ENCODE measurements at regions not wholly inside any gene's neighbourhood (a gene's known extent, or its start where the extent isn't known, plus 50 kb on each side); places are given as distances from the start of the nearest gene placed in this dataset.
"Not testable (repeated sequence)": the region's sequence is repeated elsewhere in the genome, so short reads cannot be mapped to it uniquely, and the experiment has no call there.

DNA sequence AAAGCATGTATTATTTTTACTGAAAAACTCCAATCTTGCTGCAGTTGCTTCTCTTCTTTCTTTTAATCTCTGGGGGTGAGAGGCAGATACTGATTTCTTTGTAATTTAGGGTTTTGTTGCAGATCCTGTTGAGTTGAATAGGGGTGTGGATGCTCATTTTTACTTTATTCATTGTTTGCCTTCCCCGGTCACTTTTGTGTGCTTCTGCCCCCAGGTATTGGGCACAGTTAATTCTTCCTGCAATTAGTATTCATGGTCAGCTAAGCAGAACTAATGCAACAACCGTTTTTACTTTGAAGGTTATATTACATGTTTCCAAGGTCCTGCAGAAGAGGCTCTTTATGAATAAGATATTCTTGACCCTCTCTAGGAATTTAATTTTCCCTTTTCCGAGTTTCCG lies 96.4 kb downstream of the BUB3 start:
- DNase-seq: no peak
- TF ChIP-seq, protein P1, sequence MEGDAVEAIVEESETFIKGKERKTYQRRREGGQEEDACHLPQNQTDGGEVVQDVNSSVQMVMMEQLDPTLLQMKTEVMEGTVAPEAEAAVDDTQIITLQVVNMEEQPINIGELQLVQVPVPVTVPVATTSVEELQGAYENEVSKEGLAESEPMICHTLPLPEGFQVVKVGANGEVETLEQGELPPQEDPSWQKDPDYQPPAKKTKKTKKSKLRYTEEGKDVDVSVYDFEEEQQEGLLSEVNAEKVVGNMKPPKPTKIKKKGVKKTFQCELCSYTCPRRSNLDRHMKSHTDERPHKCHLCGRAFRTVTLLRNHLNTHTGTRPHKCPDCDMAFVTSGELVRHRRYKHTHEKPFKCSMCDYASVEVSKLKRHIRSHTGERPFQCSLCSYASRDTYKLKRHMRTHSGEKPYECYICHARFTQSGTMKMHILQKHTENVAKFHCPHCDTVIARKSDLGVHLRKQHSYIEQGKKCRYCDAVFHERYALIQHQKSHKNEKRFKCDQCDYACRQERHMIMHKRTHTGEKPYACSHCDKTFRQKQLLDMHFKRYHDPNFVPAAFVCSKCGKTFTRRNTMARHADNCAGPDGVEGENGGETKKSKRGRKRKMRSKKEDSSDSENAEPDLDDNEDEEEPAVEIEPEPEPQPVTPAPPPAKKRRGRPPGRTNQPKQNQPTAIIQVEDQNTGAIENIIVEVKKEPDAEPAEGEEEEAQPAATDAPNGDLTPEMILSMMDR (IDR thresholded peaks at IDR 0.05): no peak
- intact Hi-C loops (cut with DNase I, micrococcal nuclease): no loop called here

DNA sequence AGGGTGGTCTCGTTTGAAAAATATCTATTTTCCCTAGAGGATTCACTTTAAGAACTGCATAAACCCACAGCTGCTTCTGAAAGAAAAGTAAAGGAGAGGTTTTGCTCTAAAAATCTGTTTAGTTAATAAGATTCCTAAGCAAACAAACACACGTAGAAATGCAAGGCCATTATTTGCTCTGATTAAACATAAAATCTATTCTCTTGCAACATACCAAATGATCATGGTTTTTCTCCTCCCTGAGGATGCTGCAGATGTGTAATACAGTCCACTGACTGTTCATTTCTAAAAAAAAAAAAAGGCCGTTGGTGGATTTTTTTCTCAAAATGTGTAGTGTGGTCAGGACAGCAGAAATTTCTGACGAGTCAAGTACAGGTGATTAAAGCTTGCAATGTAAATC lies 98.6 kb downstream of the BUB3 start:
- H3K36me3 ChIP-seq (ENCODE audit: low read depth): no peaks in the 10 kb centered on the region
- no peak for ATAC-seq
- intact Hi-C loops (cut with DNase I, micrococcal nuclease): no loop called here
- TF ChIP-seq, protein P1 (IDR thresholded peaks at IDR 0.05): no peak
- no peaks in the 10 kb centered on the region for H3K4me1 ChIP-seq (ENCODE audit: low read depth)
- DNase-seq: no peak
- H3K4me3 ChIP-seq: no peak overlapping the region
- no peaks in the 10 kb centered on the region for H3K9me3 ChIP-seq

More for the DNA sequence above, 96.4 kb downstream of the BUB3 start:
- Histone ChIP-seq H3K9me3 (no peaks in the 10 kb centered on the region), H3K4me1 (ENCODE audit: low read depth) (no peaks in the 10 kb centered on the region), H3K36me3 (ENCODE audit: low read depth) (no peaks in the 10 kb centered on the region), H3K4me3 (no peak overlapping the region)
- no peak for ATAC-seq

DNA sequence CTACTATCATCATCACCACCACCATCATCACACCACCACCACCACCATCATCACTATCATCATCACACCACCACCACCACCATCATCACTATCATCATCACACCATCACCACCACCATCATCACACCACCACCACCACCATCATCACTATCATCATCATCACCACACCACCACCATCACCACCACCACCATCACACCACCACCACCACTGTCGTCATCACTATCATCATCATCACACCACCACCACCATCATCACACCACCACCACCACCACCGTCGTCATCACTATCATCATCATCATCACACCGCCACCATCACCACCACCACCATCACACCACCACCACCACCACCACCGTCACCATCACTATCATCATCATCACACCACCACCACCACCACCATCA lies 100.1 kb downstream of the BUB3 start:
- H3K9me3 ChIP-seq; intact Hi-C loops (cut with DNase I, micrococcal nuclease): not testable (repeated sequence)

DNA sequence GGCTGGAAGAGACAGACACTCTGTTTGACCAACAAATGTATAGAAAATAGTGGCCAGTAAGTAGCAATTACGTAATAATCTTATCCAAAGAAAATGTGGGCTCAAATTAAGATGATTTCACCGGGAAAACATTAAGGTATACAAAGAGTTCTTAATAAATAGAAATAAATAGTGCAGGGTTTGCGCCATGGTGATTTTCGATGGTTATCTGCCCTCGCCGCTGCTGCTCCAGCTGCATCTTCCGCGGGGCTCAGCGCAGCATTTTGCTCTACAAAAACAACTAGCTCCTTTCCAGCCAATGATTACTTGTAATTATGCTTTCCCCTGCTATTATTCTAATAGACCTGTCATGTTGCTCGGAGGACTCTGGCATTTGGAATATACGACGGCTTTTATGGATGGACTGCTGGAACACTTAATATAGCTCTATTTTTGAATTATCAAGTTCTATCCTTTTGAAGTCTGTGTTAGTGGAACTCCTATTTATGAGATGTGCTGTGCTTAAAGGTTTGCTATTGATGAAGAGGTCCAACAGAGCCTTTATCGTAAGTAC lies 103.8 kb downstream of the BUB3 start:
- ATAC-seq (no peak), DNase-seq (no peak)
- Histone ChIP-seq H3K4me3 (no peak overlapping the region), H3K9me3 (no peaks in the 10 kb centered on the region), H3K4me1 (ENCODE audit: low read depth) (no peaks in the 10 kb centered on the region), H3K36me3 (ENCODE audit: low read depth) (no peaks in the 10 kb centered on the region)
- intact Hi-C loops (cut with DNase I, micrococcal nuclease): no loop called here
- TF ChIP-seq, protein P1 (IDR thresholded peaks at IDR 0.05): no peak

More for the DNA sequence above, 100.1 kb downstream of the BUB3 start:
- not testable (repeated sequence) for DNase-seq; ATAC-seq; H3K4me3 ChIP-seq; H3K4me1 ChIP-seq (ENCODE audit: low read depth); H3K36me3 ChIP-seq (ENCODE audit: low read depth)

DNA sequence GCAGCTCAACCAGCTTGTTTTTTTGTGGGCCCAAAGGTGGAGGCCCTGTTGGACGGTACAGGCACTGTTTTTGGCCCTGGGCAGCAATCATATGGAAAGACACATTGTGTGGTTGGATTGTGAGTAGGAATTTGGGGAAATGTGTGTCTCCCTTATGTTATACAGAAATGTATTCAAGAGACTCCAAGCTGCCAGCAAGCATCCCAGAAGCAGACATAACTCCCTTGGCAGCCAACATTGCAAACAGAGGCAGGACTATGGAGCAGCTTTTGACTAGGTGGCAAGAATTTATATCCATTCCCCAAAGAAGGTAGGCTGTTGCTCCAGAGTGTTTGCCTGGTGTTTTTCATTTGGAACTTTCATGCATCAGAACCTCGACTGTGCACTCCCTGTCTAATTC lies 104.9 kb downstream of the BUB3 start:
- DNase-seq (no peak), ATAC-seq (no peak)
- TF ChIP-seq, protein P1 (IDR thresholded peaks at IDR 0.05): no peak
- H3K4me3 ChIP-seq: no peak overlapping the region
- intact Hi-C loops (cut with DNase I, micrococcal nuclease): no loop called here
- H3K36me3 ChIP-seq (ENCODE audit: low read depth): no peaks in the 10 kb centered on the region
- no peaks in the 10 kb centered on the region for H3K9me3 ChIP-seq
- no peaks in the 10 kb centered on the region for H3K4me1 ChIP-seq (ENCODE audit: low read depth)

DNA sequence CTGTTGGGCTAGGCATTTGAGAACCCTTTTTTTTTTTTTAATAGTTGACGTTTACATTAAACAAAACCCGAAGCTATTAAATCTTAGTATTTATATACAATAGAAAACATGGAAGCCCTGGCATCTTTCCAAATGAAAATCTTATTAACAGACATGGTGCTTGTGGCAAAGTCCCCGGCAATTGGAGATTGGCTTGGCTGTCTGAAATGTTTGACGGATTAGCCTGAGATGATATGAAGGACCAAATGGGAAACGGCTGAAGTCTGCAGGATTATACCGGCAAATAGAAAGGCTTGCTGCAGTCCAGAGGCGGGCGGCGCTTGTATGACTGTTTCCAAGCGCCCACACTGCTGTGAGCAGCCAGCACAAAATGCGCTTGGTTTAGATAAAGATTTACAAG lies 105.6 kb downstream of the BUB3 start:
- ATAC-seq: no peak

More for the DNA sequence above, 105.6 kb downstream of the BUB3 start:
- intact Hi-C loops (cut with DNase I, micrococcal nuclease): no loop called here
- DNase-seq: no peak
- no peaks in the 10 kb centered on the region for H3K36me3 ChIP-seq (ENCODE audit: low read depth)
- no peak overlapping the region for H3K4me3 ChIP-seq
- H3K4me1 ChIP-seq (ENCODE audit: low read depth): no peaks in the 10 kb centered on the region
- TF ChIP-seq, protein P1 (IDR thresholded peaks at IDR 0.05): no peak
- no peaks in the 10 kb centered on the region for H3K9me3 ChIP-seq
